ENCODE measurements at regions not wholly inside any gene's neighbourhood (a gene's known extent, or its start where the extent isn't known, plus 50 kb on each side); places are given as distances from the start of the nearest gene placed in this dataset.

DNA sequence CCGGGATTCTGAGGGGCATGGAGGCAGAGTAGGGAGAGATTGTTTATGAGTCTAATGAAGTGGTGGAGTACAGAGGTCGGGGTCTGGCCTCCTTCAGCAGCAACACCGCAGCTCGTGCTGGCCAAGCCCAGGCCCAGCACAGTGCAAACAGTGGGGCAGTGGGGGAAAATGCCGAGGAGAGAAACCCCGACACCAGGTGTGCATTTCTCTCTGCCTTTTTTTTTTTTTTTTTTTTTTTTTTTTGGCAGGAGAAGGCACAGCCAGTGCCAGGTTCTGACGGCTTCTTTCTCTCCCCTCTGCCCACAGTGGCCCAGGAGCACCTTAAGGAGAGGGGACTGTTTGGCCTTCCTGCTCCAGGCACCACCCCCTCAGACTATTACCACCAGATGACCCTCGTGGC, 219.3 kb downstream of the GLI2 start (continued):
- TF ChIP-seq, protein P1, sequence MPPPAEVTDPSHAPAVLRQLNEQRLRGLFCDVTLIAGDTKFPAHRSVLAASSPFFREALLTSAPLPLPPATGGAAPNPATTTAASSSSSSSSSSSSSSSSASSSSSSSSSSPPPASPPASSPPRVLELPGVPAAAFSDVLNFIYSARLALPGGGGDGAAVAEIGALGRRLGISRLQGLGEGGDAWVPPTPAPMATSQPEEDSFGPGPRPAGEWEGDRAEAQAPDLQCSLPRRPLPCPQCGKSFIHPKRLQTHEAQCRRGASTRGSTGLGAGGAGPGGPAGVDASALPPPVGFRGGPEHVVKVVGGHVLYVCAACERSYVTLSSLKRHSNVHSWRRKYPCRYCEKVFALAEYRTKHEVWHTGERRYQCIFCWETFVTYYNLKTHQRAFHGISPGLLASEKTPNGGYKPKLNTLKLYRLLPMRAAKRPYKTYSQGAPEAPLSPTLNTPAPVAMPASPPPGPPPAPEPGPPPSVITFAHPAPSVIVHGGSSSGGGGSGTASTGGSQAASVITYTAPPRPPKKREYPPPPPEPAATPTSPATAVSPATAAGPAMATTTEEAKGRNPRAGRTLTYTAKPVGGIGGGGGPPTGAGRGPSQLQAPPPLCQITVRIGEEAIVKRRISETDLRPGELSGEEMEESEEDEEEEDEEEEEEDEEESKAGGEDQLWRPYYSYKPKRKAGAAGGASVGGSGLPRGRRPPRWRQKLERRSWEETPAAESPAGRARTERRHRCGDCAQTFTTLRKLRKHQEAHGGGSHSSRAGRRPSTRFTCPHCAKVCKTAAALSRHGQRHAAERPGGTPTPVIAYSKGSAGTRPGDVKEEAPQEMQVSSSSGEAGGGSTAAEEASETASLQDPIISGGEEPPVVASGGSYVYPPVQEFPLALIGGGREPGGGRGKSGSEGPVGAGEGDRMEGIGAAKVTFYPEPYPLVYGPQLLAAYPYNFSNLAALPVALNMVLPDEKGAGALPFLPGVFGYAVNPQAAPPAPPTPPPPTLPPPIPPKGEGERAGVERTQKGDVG (CRISPR knock-in tag; IDR thresholded peaks at IDR 0.05) = no peak
- TF ChIP-seq, protein P2, sequence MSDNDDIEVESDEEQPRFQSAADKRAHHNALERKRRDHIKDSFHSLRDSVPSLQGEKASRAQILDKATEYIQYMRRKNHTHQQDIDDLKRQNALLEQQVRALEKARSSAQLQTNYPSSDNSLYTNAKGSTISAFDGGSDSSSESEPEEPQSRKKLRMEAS (IDR thresholded peaks at IDR 0.05; ENCODE audit: low read depth, low read length) = no peak
- TF ChIP-seq, protein P3, sequence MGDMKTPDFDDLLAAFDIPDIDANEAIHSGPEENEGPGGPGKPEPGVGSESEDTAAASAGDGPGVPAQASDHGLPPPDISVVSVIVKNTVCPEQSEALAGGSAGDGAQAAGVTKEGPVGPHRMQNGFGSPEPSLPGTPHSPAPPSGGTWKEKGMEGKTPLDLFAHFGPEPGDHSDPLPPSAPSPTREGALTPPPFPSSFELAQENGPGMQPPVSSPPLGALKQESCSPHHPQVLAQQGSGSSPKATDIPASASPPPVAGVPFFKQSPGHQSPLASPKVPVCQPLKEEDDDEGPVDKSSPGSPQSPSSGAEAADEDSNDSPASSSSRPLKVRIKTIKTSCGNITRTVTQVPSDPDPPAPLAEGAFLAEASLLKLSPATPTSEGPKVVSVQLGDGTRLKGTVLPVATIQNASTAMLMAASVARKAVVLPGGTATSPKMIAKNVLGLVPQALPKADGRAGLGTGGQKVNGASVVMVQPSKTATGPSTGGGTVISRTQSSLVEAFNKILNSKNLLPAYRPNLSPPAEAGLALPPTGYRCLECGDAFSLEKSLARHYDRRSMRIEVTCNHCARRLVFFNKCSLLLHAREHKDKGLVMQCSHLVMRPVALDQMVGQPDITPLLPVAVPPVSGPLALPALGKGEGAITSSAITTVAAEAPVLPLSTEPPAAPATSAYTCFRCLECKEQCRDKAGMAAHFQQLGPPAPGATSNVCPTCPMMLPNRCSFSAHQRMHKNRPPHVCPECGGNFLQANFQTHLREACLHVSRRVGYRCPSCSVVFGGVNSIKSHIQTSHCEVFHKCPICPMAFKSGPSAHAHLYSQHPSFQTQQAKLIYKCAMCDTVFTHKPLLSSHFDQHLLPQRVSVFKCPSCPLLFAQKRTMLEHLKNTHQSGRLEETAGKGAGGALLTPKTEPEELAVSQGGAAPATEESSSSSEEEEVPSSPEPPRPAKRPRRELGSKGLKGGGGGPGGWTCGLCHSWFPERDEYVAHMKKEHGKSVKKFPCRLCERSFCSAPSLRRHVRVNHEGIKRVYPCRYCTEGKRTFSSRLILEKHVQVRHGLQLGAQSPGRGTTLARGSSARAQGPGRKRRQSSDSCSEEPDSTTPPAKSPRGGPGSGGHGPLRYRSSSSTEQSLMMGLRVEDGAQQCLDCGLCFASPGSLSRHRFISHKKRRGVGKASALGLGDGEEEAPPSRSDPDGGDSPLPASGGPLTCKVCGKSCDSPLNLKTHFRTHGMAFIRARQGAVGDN (IDR thresholded peaks at IDR 0.05) = no peak
- TF ChIP-seq, protein P4, sequence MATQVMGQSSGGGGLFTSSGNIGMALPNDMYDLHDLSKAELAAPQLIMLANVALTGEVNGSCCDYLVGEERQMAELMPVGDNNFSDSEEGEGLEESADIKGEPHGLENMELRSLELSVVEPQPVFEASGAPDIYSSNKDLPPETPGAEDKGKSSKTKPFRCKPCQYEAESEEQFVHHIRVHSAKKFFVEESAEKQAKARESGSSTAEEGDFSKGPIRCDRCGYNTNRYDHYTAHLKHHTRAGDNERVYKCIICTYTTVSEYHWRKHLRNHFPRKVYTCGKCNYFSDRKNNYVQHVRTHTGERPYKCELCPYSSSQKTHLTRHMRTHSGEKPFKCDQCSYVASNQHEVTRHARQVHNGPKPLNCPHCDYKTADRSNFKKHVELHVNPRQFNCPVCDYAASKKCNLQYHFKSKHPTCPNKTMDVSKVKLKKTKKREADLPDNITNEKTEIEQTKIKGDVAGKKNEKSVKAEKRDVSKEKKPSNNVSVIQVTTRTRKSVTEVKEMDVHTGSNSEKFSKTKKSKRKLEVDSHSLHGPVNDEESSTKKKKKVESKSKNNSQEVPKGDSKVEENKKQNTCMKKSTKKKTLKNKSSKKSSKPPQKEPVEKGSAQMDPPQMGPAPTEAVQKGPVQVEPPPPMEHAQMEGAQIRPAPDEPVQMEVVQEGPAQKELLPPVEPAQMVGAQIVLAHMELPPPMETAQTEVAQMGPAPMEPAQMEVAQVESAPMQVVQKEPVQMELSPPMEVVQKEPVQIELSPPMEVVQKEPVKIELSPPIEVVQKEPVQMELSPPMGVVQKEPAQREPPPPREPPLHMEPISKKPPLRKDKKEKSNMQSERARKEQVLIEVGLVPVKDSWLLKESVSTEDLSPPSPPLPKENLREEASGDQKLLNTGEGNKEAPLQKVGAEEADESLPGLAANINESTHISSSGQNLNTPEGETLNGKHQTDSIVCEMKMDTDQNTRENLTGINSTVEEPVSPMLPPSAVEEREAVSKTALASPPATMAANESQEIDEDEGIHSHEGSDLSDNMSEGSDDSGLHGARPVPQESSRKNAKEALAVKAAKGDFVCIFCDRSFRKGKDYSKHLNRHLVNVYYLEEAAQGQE (IDR thresholded peaks at IDR 0.05; ENCODE audit: low read depth, low read length) = no peak
- no peak for TF ChIP-seq FOXK2 (IDR thresholded peaks at IDR 0.05)
